K562 (cell line): ENCODE measurements at regions not wholly inside any gene's neighbourhood (a gene's known extent, or its start where the extent isn't known, plus 50 kb on each side); places are given as distances from the start of the nearest gene placed in this dataset.

Experiments used
- BDP1 ChIP-seq: IDR thresholded peaks from 3 replicates; pipeline ENCODE4 v1.6.1; 2011; ENCODE audit not compliant: insufficient read length, insufficient read depth
- DPF2 ChIP-seq: fragments of 450-650 bp; IDR thresholded peaks from 2 replicates; pipeline ENCODE4 v1.6.1; 2016
- EGR1 ChIP-seq: fragments of 450-650 bp; conservative IDR thresholded peaks from 2 replicates; pipeline ENCODE4 v1.6.1; 2017; ENCODE audit warnings: mild to moderate bottlenecking
- HEY1 ChIP-seq: fragments of 250-450 bp; sonication (Bioruptor Pico); IDR thresholded peaks from 2 replicates; pipeline ENCODE4 v1.5.0; 2020; ENCODE audit warnings: mild to moderate bottlenecking, moderate library complexity, borderline replicate concordance
- KDM5B ChIP-seq: fragments of 200-600 bp; sonication (generic); IDR thresholded peaks from 2 replicates; pipeline ENCODE4 v1.6.1; 2012; ENCODE audit warnings: low read depth, mild to moderate bottlenecking, moderate library complexity, low read length, control low read depth, inconsistent platforms; ENCODE audit not compliant: insufficient replicate concordance
- NFE2L1 ChIP-seq: fragments of 450-650 bp; IDR thresholded peaks from 2 replicates; pipeline ENCODE4 v1.6.1; 2016; ENCODE audit warnings: missing genetic modification characterization, low read depth, mild to moderate bottlenecking, missing compliant biosample characterization, moderate library complexity, borderline replicate concordance
- POLR2A ChIP-seq: fragments of 450-650 bp; conservative IDR thresholded peaks from 2 replicates; pipeline ENCODE4 v1.6.1; 2016
- POLR2H ChIP-seq: IDR thresholded peaks from 2 replicates; pipeline ENCODE4 v1.6.1; 2016; ENCODE audit warnings: missing genetic modification characterization, low read depth, mild to moderate bottlenecking, control low read depth, missing compliant biosample characterization, moderate library complexity
- SAP30 ChIP-seq: fragments of 200-600 bp; sonication (generic); IDR thresholded peaks from 2 replicates; pipeline ENCODE4 v1.6.1; 2012; ENCODE audit warnings: borderline replicate concordance, low read depth, mild to moderate bottlenecking, moderate library complexity, low read length, control low read depth, inconsistent platforms; ENCODE audit not compliant: insufficient read depth, poor library complexity, severe bottlenecking
- SETDB1 ChIP-seq: IDR thresholded peaks from one replicate; pipeline ENCODE4 v1.6.1; 2012; ENCODE audit warnings: low read length, control low read depth, inconsistent platforms
- TEAD1 ChIP-seq, 2 experiments: fragments of 450-650 bp in 1 of 2; sonication (generic) in 1 of 2; formaldehyde crosslinking; IDR thresholded peaks; 2 replicates each; pipeline versions ENCODE4 v1.4.0 to v1.8.0; 2020 to 2022; ENCODE audit warnings: mild to moderate bottlenecking in 2 of 2, missing genetic modification reagents in 1 of 2
- TEAD4 ChIP-seq, 2 experiments: sonication (generic) in 1 of 2; formaldehyde crosslinking in 1 of 2; IDR thresholded peaks; 2 replicates each; pipeline versions ENCODE4 v1.6.1 to v1.8.0; 2012 to 2022; ENCODE audit warnings: borderline replicate concordance in 1 of 2, inconsistent platforms in 1 of 2, low read length in 1 of 2, mild to moderate bottlenecking in 1 of 2, missing genetic modification reagents in 1 of 2
- ZNF318 ChIP-seq, 2 experiments: fragments of 450-650 bp; IDR thresholded peaks; 2 replicates each; pipeline ENCODE4 v1.6.1; 2016; ENCODE audit warnings: mild to moderate bottlenecking in 2 of 2, borderline replicate concordance in 1 of 2, low read depth in 1 of 2, moderate library complexity in 1 of 2

DNA sequence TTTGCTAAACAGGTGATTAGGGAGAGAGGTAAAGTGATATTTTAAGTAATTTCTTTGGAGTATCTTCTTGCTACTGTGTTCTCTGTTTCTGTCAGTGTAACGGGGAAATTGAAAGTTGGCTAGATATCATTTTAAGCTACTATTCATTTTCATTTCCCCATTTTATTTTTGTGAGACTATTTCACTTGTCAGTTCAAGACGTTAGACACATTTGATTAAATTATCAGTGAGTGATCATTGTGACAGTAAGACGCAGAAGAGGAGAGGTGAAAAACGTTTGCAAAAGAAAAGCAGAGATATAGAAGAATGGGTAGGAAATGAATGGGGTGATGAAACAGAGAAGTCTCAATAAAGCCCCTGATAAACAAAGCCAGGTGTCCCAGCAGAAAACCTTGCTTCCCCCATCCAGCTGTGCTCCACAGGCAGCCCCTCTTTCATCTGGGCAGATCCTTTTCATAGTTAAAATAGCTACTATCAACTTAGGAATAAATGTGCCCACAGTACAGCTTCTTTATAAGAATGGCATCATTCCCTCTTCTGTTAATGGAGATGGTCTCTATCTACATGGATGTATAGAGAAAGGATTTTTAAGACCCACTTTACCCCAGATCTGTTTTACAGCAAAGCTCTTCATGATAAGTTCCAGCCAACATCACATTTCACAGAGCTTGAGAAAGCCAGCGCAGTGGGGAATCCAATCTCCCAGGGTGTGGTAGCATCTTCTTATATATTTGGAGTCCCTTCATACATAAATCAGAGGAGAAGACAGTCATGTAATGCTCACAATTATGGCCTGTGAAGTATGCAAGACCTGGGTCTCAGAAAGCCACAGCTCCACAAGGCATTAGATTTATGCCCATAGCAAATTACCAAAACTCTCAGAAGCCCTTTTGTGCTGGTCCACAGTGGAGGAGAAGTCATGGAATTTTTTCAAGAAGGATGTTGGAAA lies 138.1 kb upstream of the ITGB1 start (continued):
- no peak for TF ChIP-seq ZNF318 (IDR thresholded peaks at IDR 0.05; ENCODE audit: borderline replicate concordance in 1 of 2, low read depth in 1 of 2)
- no peak for TF ChIP-seq SETDB1
- no peak for TF ChIP-seq POLR2A
- no peak for TF ChIP-seq BDP1
- no peak for TF ChIP-seq EGR1
- TF ChIP-seq NFE2L1 (tag): no peak
- TF ChIP-seq POLR2H (tag): no peak
- no peak for TF ChIP-seq KDM5B
- TF ChIP-seq TEAD1 (CRISPR knock-in tag; IDR thresholded peaks at IDR 0.05): no peak
- no peak for TF ChIP-seq TEAD4 (IDR thresholded peaks at IDR 0.05; ENCODE audit: low read length)
- TF ChIP-seq TEAD4 (CRISPR knock-in tag; IDR thresholded peaks at IDR 0.05; ENCODE audit: borderline replicate concordance): no peak
- no peak for TF ChIP-seq SAP30
- no peak for TF ChIP-seq HEY1 (CRISPR knock-in tag)
- TF ChIP-seq DPF2: no peak
